K562 (cell line): ENCODE measurements at regions not wholly inside any gene's neighbourhood (a gene's known extent, or its start where the extent isn't known, plus 50 kb on each side); places are given as distances from the start of the nearest gene placed in this dataset.

Experiments
- ATAC-seq: fragments of 200-7000 bp; cut with Tn5 transposase; 3 replicates; pipeline ENCODE4 v1.9.1; 2020; ENCODE audit warnings: moderate library complexity
- BruUV-seq: library from RNA; stranded (reverse); fragments of 400-500 nt; replicated peaks from 2 replicates; lab custom pipeline; 2021; lab: Mats Ljungman, UMichigan
- CTCF ChIA-PET: fragments of 300-600 bp; formaldehyde crosslinking; extraction: SDS; loops from one replicate; lab custom pipeline; 2021; ENCODE audit warnings: low intra/inter-chr PET ratio; lab: Yijun Ruan, JAX
- POLR2A ChIA-PET: fragments of 300-600, 350-650 bp; sonication (Branson Sonifier 250); formaldehyde crosslinking; extraction: SDS; loops from one replicate; lab custom pipeline; 2021; ENCODE audit warnings: antibody characterized with exemption, inconsistent platforms; lab: Yijun Ruan, JAX
- DNase-seq, 4 experiments: peaks; one replicate each; pipeline versions ENCODE4 v3.0.0 to v3.0.0-alpha.2; 2011 to 2018; ENCODE audit warnings: low spot score in 3 of 4, mixed read lengths in 3 of 4; ENCODE audit errors: extremely low read depth in 1 of 4
- FAIRE-seq: peaks from 2 replicates; lab custom pipeline; 2011; peaks lifted over from hg19 to GRCh38; lab: Jason Lieb, UNC
- H2AFZ ChIP-seq: 2 replicates; pipeline ENCODE4 v1.6.0; 2011; ENCODE audit warnings: low read depth, low read length, control low read depth, inconsistent platforms
- H3K27ac ChIP-seq: fragments of 200-600 bp; 3 replicates; pipeline ENCODE4 v1.8.0; 2011; ENCODE audit warnings: low read depth, mild to moderate bottlenecking, control low read depth, inconsistent platforms, low read length, moderate library complexity, mixed read lengths; ENCODE audit errors: extremely low read depth
- H3K27me3 ChIP-seq, 2 experiments: fragments of 300-600 bp in 1 of 2; 2 replicates in 1 of 2; 3 replicates in 1 of 2; pipeline versions ENCODE4 v1.6.0 to v1.8.0; 2011; ENCODE audit warnings: inconsistent platforms in 2 of 2, low read length in 2 of 2, mild to moderate bottlenecking in 1 of 2, mixed read lengths in 1 of 2, moderate library complexity in 1 of 2; ENCODE audit not compliant: control insufficient read depth in 2 of 2, insufficient read depth in 2 of 2
- H3K36me3 ChIP-seq: fragments of 300-600 bp; 3 replicates; pipeline ENCODE4 v1.8.0; 2011; ENCODE audit warnings: mild to moderate bottlenecking, low read length, inconsistent platforms; ENCODE audit not compliant: control insufficient read depth, insufficient read depth
- H3K4me1 ChIP-seq, 2 experiments: fragments of 200-600 bp in 1 of 2; replicated peaks in 1 of 2; 2 replicates in 1 of 2; 3 replicates in 1 of 2; pipeline versions ENCODE4 v1.5.1 to v1.8.0; 2011; ENCODE audit warnings: inconsistent platforms in 2 of 2, low read length in 2 of 2, mild to moderate bottlenecking in 1 of 2, mixed read lengths in 1 of 2, moderate library complexity in 1 of 2; ENCODE audit not compliant: control insufficient read depth in 2 of 2, insufficient read depth in 2 of 2
- H3K4me2 ChIP-seq: 2 replicates; pipeline ENCODE4 v1.6.1; 2011; ENCODE audit warnings: low read length, control low read depth, inconsistent platforms, mixed read lengths; ENCODE audit not compliant: insufficient read depth
- H3K4me3 ChIP-seq: fragments of 200-600 bp; sonication (generic), shearing (Covaris generic); 2 replicates; pipeline ENCODE4 v1.5.1; 2016; ENCODE audit warnings: control low read depth, inconsistent platforms
- H3K79me2 ChIP-seq: fragments of 200-600 bp; 3 replicates; pipeline ENCODE4 v1.8.0; 2011; ENCODE audit warnings: low read length, inconsistent platforms; ENCODE audit not compliant: control insufficient read depth, insufficient read depth
- H3K9ac ChIP-seq, 2 experiments: 2 replicates each; pipeline versions ENCODE4 v1.6.0 to v1.6.1; 2011; ENCODE audit warnings: low read depth in 2 of 2, low read length in 2 of 2, control low read depth in 1 of 2, inconsistent platforms in 1 of 2, mild to moderate bottlenecking in 1 of 2, mixed read lengths in 1 of 2; ENCODE audit not compliant: insufficient read depth in 1 of 2
- H3K9me1 ChIP-seq: one replicate; pipeline ENCODE4 v1.6.0; 2011; ENCODE audit warnings: inconsistent platforms, mild to moderate bottlenecking, low read length, moderate library complexity; ENCODE audit not compliant: control insufficient read depth, insufficient read depth
- H3K9me3 ChIP-seq: replicated peaks from 2 replicates; pipeline ENCODE4 v1.5.1; 2011; ENCODE audit warnings: low read depth, low read length, inconsistent platforms; ENCODE audit not compliant: control insufficient read depth, insufficient read depth
- H4K20me1 ChIP-seq: replicated peaks from 2 replicates; pipeline ENCODE4 v1.6.1; 2011; ENCODE audit warnings: low read length, inconsistent platforms, mixed read lengths; ENCODE audit not compliant: control insufficient read depth, insufficient read depth
- CEBPG ChIP-seq, 3 experiments: fragments of 200-800 bp in 1 of 3; sonication (Bioruptor generic) in 1 of 3; sonication (generic) in 1 of 3; formaldehyde crosslinking in 1 of 3; IDR thresholded peaks in 2 of 3; conservative IDR thresholded peaks in 1 of 3; 2 replicates each; pipeline versions ENCODE4 v1.6.1 to v1.8.0; 2016 to 2022; ENCODE audit warnings: missing compliant biosample characterization in 2 of 3, missing genetic modification characterization in 2 of 3, mild to moderate bottlenecking in 1 of 3, missing genetic modification reagents in 1 of 3
- HNRNPK ChIP-seq: fragments of 200-400 bp; formaldehyde crosslinking; IDR thresholded peaks from one replicate; pipeline ENCODE4 v1.6.1; 2018; ENCODE audit warnings: mild to moderate bottlenecking, low read depth, low read length; ENCODE audit not compliant: poor library complexity, severe bottlenecking
- RFX5 ChIP-seq: IDR thresholded peaks from 2 replicates; pipeline ENCODE4 v1.6.1; 2011; ENCODE audit warnings: low read depth, mild to moderate bottlenecking, improper control_type of control experiment, low read length
- THAP7 ChIP-seq: fragments of 250-450 bp; sonication (Bioruptor Pico); IDR thresholded peaks from 2 replicates; pipeline ENCODE4 v1.5.0; 2021
- TSHZ1 ChIP-seq: fragments of 250-450 bp; sonication (Bioruptor Pico); IDR thresholded peaks from 2 replicates; pipeline ENCODE4 v1.4.0; 2020; ENCODE audit warnings: mild to moderate bottlenecking, moderate library complexity
- U2AF2 ChIP-seq: fragments of 200-400 bp; formaldehyde crosslinking; optimal IDR thresholded peaks from 2 replicates; pipeline ENCODE3; 2017; ENCODE audit warnings: low read depth, mild to moderate bottlenecking, low read length
- ZC3H4 ChIP-seq: sonication (generic); formaldehyde crosslinking; IDR thresholded peaks from 2 replicates; pipeline ENCODE4 v1.9.0; 2021; ENCODE audit warnings: missing genetic modification reagents, borderline replicate concordance
- WGBS: fragments of 100-300 bp; shearing (Covaris generic); methylation state at CpG from one replicate; pipeline ENCODE4 v1.1.6; 2016; ENCODE audit warnings: low coverage, mixed read lengths; ENCODE audit not compliant: insufficient coverage; ENCODE audit errors: missing lambda C conversion rate; 5-methylcytosine and 5-hydroxymethylcytosine counted together
- in situ Hi-C: fragments of 300-500 bp; cut with MboI; formaldehyde crosslinking; loops from 4 replicates; pipeline ENCODE4 v1.15.0; 2018; ENCODE audit warnings: inconsistent platforms, mixed read lengths
- intact Hi-C: fragments of 100-400 bp; cut with micrococcal nuclease; formaldehyde crosslinking; loops from 2 replicates; pipeline ENCODE4 v1.14.2; 2022
- TF ChIP-seq, protein P1 (sequence below): fragments of 250-450 bp; sonication (Bioruptor Pico); IDR thresholded peaks from 2 replicates; pipeline ENCODE4 v1.8.0; 2021; ENCODE audit warnings: moderate library complexity, mild to moderate bottlenecking, inconsistent platforms

- Histone ChIP-seq H3K27ac (no peak overlapping the region), H3K4me2 (peak overlapping the region; percentile 26)
Observed at GRCh38 chr10:62924344-62924748, 108.2 kb upstream of the EGR2 start.

DNA sequence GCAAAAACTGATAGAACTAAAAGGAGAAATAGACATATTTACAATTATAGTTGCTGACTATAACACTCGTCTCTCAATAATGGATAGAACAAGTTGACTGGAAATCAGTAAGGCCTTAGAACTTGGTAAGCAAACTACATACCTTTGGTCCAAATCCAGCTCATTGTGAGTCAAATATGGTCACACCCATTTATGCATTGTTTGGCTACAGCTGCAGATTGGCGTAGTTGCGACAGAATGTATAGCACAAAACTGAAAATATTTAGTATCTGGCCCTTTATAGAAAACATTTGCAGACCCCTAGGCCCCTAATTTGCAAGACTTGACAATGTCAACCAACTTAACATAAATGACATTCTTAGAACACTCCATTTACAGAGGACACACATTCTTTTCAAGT, 103.6 kb upstream of the EGR2 start:
- no peak for ATAC-seq
- no peaks in the 10 kb centered on the region for H3K9me1 ChIP-seq
- no peaks in the 10 kb centered on the region for H3K27me3 ChIP-seq
- no peaks in the 10 kb centered on the region for H4K20me1 ChIP-seq
- POLR2A ChIA-PET, result no interaction called here
- H3K4me2 ChIP-seq, result no peak overlapping the region
- DNase-seq, result no peak
- H3K36me3 ChIP-seq, result no peaks in the 10 kb centered on the region
- H2AFZ ChIP-seq, result no peak overlapping the region
- H3K4me3 ChIP-seq, result no peak overlapping the region
- no TSS peak for BruUV-seq
- H3K27ac ChIP-seq, result no peak overlapping the region
- no peaks in the 10 kb centered on the region for H3K79me2 ChIP-seq
- 0% methylated on average over 3 of the region's 3 CpGs for WGBS
- peaks cover 0 to 6% of the 10 kb centered on the region in 2 experiments; a peak in 2 of 5 replicates for H3K4me1 ChIP-seq
- in situ Hi-C loops, result no loop called here
- H3K9me3 ChIP-seq, result no peaks in the 10 kb centered on the region
- CTCF ChIA-PET, result no interaction called here
- FAIRE-seq, result no peak
- intact Hi-C loops, result no loop called here
- H3K9ac ChIP-seq, result no peak overlapping the region
- TF ChIP-seq HNRNPK (no peak), THAP7 (CRISPR knock-in tag) (no peak), CEBPG (CRISPR knock-in tag; IDR thresholded peaks at IDR 0.05) (no peak), CEBPG (tag; conservative IDR thresholded peaks at IDR 0.05 in 1 of 2, IDR thresholded peaks at IDR 0.05 in 1 of 2) (no peak), TSHZ1 (CRISPR knock-in tag) (no peak), U2AF2 (no peak), RFX5 (no peak)
- TF ChIP-seq, protein P1, sequence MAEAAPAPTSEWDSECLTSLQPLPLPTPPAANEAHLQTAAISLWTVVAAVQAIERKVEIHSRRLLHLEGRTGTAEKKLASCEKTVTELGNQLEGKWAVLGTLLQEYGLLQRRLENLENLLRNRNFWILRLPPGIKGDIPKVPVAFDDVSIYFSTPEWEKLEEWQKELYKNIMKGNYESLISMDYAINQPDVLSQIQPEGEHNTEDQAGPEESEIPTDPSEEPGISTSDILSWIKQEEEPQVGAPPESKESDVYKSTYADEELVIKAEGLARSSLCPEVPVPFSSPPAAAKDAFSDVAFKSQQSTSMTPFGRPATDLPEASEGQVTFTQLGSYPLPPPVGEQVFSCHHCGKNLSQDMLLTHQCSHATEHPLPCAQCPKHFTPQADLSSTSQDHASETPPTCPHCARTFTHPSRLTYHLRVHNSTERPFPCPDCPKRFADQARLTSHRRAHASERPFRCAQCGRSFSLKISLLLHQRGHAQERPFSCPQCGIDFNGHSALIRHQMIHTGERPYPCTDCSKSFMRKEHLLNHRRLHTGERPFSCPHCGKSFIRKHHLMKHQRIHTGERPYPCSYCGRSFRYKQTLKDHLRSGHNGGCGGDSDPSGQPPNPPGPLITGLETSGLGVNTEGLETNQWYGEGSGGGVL, result no peak

More at GRCh38 chr10:62924344-62924748, 108.2 kb upstream of the EGR2 start:
- under 1% methylated on average over 20 of the region's 20 CpGs for WGBS
- ChIA-PET POLR2A (no interaction called here), CTCF (no interaction called here)
- no TSS peak for BruUV-seq
- Histone ChIP-seq H3K79me2 (no peaks in the 10 kb centered on the region), H3K9me3 (no peaks in the 10 kb centered on the region)
- TF ChIP-seq ZC3H4 (CRISPR knock-in tag), result no peak
- TF ChIP-seq, all 486 proteins: peak for 0
- Histone ChIP-seq H3K9me1 (no peaks in the 10 kb centered on the region), H4K20me1 (no peaks in the 10 kb centered on the region), H3K4me3 (no peak overlapping the region), H3K27me3 (no peaks in the 10 kb centered on the region), H3K4me1 (peaks cover 0 to 6% of the 10 kb centered on the region in 2 experiments; a peak in 2 of 5 replicates), H3K36me3 (no peaks in the 10 kb centered on the region), H3K9ac (peak overlapping the region in 1 of 2 experiments; percentile 70; a peak in 2 of 4 replicates), H2AFZ (peak overlapping the region; percentile 52; the same call in 1 of the 2 replicates)
- FAIRE-seq, result no peak
- ATAC-seq, result peak; percentile 82
- in situ Hi-C loops, result no loop called here
- intact Hi-C loops, result no loop called here
- peak in 1 of 4 experiments; percentile 19 for DNase-seq
